ACC112 (cell line): ENCODE measurements at regions not wholly inside any gene's neighbourhood (a gene's known extent, or its start where the extent isn't known, plus 50 kb on each side); places are given as distances from the start of the nearest gene placed in this dataset.

Source experiments
- H2AFZ ChIP-seq: fragments of 200-600 bp; sonication (generic); one replicate; pipeline ENCODE4 v1.6.0; 2017; ENCODE audit warnings: antibody characterized with exemption, low read length; ENCODE audit not compliant: unreplicated experiment
- H3K27ac ChIP-seq: fragments of 200-600 bp; sonication (generic); 2 replicates; pipeline ENCODE4 v1.5.1; 2014; ENCODE audit warnings: low read depth, mild to moderate bottlenecking, antibody characterized with exemption, low read length, moderate library complexity
- H3K27me3 ChIP-seq: fragments of 200-600 bp; sonication (generic); 2 replicates; pipeline ENCODE4 v1.6.1; 2014; ENCODE audit warnings: mild to moderate bottlenecking, antibody characterized with exemption, low read length, moderate library complexity, mixed read lengths; ENCODE audit not compliant: insufficient read depth
- H3K36me3 ChIP-seq: fragments of 200-600 bp; sonication (generic); 2 replicates; pipeline ENCODE4 v1.6.1; 2016; ENCODE audit warnings: mild to moderate bottlenecking, antibody characterized with exemption, low read length, moderate library complexity, mixed read lengths; ENCODE audit not compliant: insufficient read depth
- H3K4me1 ChIP-seq: fragments of 200-600 bp; sonication (generic); one replicate; pipeline ENCODE4 v1.6.1; 2016; ENCODE audit warnings: low read length, mixed read lengths; ENCODE audit not compliant: insufficient read depth, unreplicated experiment, control insufficient read depth
- H3K4me3 ChIP-seq: fragments of 200-600 bp; sonication (generic); 2 replicates; pipeline ENCODE4 v1.5.1; 2014; ENCODE audit warnings: mild to moderate bottlenecking, low read depth, low read length
- H3K79me2 ChIP-seq: fragments of 200-600 bp; sonication (generic); one replicate; pipeline ENCODE4 v1.6.0; 2016; ENCODE audit warnings: low read length; ENCODE audit not compliant: control insufficient read depth, unreplicated experiment, insufficient read depth

GRCh38 chr7:126378642-126379041 is 874.1 kb downstream of the GRM8 start:
- Histone ChIP-seq H3K36me3 (no peaks in the 10 kb centered on the region), H3K27me3 (no peaks in the 10 kb centered on the region), H3K4me1 (no peaks in the 10 kb centered on the region), H3K27ac (no peak overlapping the region), H3K4me3 (no peak overlapping the region), H3K79me2 (no peaks in the 10 kb centered on the region), H2AFZ (no peak overlapping the region)

- Histone ChIP-seq H3K27ac (no peak overlapping the region), H3K36me3 (no peaks in the 10 kb centered on the region), H3K4me1 (no peaks in the 10 kb centered on the region), H2AFZ (no peak overlapping the region), H3K27me3 (no peaks in the 10 kb centered on the region), H3K4me3 (no peak overlapping the region), H3K79me2 (no peaks in the 10 kb centered on the region)
Observed at GRCh38 chr7:126370038-126370668, 882.6 kb downstream of the GRM8 start.

DNA sequence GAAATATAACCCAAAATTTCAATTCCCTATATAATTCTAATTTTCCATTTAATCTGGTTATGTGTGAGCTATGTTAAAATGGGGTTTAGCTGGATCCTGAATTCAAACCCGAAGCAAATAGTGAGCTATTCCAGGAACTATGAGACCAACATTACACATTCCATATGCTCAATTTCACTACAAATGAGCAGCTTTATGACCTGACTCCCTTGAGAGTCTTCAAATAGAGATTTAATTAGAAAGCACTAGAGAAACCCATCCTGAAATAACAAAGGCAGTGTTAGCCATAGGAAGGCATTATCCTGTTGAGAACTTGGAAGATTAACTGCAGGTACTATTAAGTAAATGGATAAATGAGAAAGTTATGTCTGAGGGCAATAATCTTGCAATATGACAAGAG is 890.0 kb downstream of the GRM8 start:
- Histone ChIP-seq H3K27me3 (no peaks in the 10 kb centered on the region), H3K27ac (no peak overlapping the region), H3K4me1 (no peaks in the 10 kb centered on the region), H2AFZ (no peak overlapping the region), H3K36me3 (no peaks in the 10 kb centered on the region), H3K4me3 (no peak overlapping the region), H3K79me2 (no peaks in the 10 kb centered on the region)

GRCh38 chr7:126361183-126361582 is 891.6 kb downstream of the GRM8 start:
- Histone ChIP-seq H2AFZ (no peak overlapping the region), H3K36me3 (no peaks in the 10 kb centered on the region), H3K27ac (no peak overlapping the region), H3K79me2 (no peaks in the 10 kb centered on the region), H3K4me3 (no peak overlapping the region), H3K27me3 (no peaks in the 10 kb centered on the region), H3K4me1 (no peaks in the 10 kb centered on the region)

- H3K4me3 ChIP-seq, result no peak overlapping the region
- no peaks in the 10 kb centered on the region for H3K27me3 ChIP-seq
- H2AFZ ChIP-seq, result no peak overlapping the region
- no peak overlapping the region for H3K27ac ChIP-seq
- no peaks in the 10 kb centered on the region for H3K36me3 ChIP-seq
- H3K79me2 ChIP-seq, result no peaks in the 10 kb centered on the region
- no peaks in the 10 kb centered on the region for H3K4me1 ChIP-seq
Observed at GRCh38 chr7:126339813-126340212, 912.9 kb downstream of the GRM8 start.

- H3K4me3 ChIP-seq, result no peak overlapping the region
- H3K27me3 ChIP-seq, result no peaks in the 10 kb centered on the region
- H2AFZ ChIP-seq, result no peak overlapping the region
- no peak overlapping the region for H3K27ac ChIP-seq
- H3K79me2 ChIP-seq, result no peaks in the 10 kb centered on the region
- H3K4me1 ChIP-seq, result no peaks in the 10 kb centered on the region
- no peaks in the 10 kb centered on the region for H3K36me3 ChIP-seq
Observed at GRCh38 chr7:126305671-126306070, 947.1 kb downstream of the GRM8 start.

GRCh38 chr7:126303926-126304325 is 948.8 kb downstream of the GRM8 start:
- no peak overlapping the region for H3K4me3 ChIP-seq
- no peak overlapping the region for H3K27ac ChIP-seq
- H3K79me2 ChIP-seq, result no peaks in the 10 kb centered on the region
- H3K4me1 ChIP-seq, result no peaks in the 10 kb centered on the region
- no peak overlapping the region for H2AFZ ChIP-seq
- H3K36me3 ChIP-seq, result no peaks in the 10 kb centered on the region
- no peaks in the 10 kb centered on the region for H3K27me3 ChIP-seq

DNA sequence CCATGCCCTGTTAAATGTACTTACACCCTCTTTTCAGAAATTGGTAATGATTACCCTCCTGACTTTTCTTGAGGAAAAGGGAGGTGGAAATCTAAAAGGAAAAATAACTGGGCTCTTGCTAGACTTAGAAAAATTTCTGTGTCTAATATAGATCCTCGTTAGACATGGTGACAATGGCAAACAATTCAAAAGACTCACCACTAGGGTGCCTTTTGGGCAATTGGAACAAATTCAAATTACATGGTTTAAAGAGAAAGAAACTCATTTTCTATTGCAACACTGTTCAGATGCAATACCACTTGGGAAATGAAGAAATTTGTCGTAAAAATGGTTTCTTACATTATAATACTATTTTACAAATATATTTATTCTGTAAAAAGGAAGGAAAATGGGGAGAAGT is 950.1 kb downstream of the GRM8 start:
- H3K27me3 ChIP-seq, result no peaks in the 10 kb centered on the region
- H3K79me2 ChIP-seq, result no peaks in the 10 kb centered on the region
- H3K4me1 ChIP-seq, result no peaks in the 10 kb centered on the region
- H2AFZ ChIP-seq, result no peak overlapping the region
- H3K36me3 ChIP-seq, result no peaks in the 10 kb centered on the region
- H3K4me3 ChIP-seq, result no peak overlapping the region
- no peak overlapping the region for H3K27ac ChIP-seq

DNA sequence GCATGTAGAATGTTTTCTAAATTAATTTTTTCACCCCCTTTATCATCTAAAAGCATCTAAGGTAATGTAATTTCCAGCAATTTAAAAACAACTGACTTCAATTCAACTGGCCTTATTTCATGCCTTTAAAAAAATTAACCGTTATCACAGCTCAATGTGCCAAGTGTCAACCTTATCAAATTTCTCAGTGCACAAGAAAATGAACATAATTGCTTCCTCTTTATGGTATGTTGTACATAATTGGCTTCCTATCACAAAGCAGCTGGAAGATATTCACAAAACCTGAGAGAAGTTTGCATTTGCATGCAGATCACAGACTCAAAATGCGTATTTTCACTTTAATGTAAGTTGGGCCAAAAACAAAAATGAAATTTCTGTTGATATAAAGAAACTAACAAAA is 966.4 kb downstream of the GRM8 start:
- no peaks in the 10 kb centered on the region for H3K27me3 ChIP-seq
- H3K36me3 ChIP-seq, result no peaks in the 10 kb centered on the region
- H3K4me3 ChIP-seq, result no peak overlapping the region
- H3K27ac ChIP-seq, result no peak overlapping the region
- no peaks in the 10 kb centered on the region for H3K4me1 ChIP-seq
- no peaks in the 10 kb centered on the region for H3K79me2 ChIP-seq
- H2AFZ ChIP-seq, result no peak overlapping the region

- Histone ChIP-seq H3K27ac (no peak overlapping the region), H3K4me1 (no peaks in the 10 kb centered on the region), H3K27me3 (no peaks in the 10 kb centered on the region), H3K79me2 (no peaks in the 10 kb centered on the region), H3K4me3 (no peak overlapping the region), H3K36me3 (no peaks in the 10 kb centered on the region), H2AFZ (no peak overlapping the region)
Observed at GRCh38 chr7:126236261-126236660, 1016.5 kb downstream of the GRM8 start.

DNA sequence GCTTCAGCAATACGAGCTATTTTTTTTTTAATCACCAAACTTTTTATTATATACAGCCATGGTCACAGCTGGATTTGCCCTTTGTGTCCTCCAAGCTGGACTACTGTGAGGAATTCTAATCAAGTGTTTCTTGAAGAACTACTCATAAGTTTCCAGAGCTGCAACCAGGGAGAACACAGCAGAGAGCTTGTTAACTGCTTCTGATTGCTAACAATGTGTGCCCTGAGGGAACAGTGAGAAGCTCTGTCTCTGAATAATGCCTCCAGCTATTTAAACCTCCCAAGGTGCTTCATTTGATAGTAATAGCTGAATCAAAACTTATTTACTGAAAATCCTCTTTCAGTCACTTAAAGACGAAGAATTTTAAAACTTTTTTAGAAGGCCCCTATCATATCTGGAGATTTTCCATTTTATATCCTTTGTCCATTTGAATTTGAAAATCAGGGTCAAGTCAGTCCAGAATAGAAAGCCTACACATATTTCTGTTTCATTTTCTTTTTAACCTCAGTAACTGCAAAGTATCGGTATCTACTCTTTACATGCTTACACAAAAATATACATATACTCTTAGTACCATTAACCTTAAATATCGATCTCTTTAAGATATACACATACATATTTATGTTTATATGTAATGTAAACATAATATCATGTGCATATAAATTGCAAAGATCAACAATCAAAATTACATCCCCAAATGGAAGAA is 1024.2 kb downstream of the GRM8 start:
- no peak overlapping the region for H2AFZ ChIP-seq
- H3K4me3 ChIP-seq, result no peak overlapping the region
- H3K27me3 ChIP-seq, result no peaks in the 10 kb centered on the region
- H3K27ac ChIP-seq, result no peak overlapping the region
- H3K79me2 ChIP-seq, result no peaks in the 10 kb centered on the region
- no peaks in the 10 kb centered on the region for H3K4me1 ChIP-seq
- H3K36me3 ChIP-seq, result no peaks in the 10 kb centered on the region
